ENCODE measurements at regions not wholly inside any gene's neighbourhood (a gene's known extent, or its start where the extent isn't known, plus 50 kb on each side); places are given as distances from the start of the nearest gene placed in this dataset.
A peak's percentile ranks its signal among the peaks of the same experiment; 100 is the strongest.

- no peak for DNase-seq (ENCODE audit: low read depth)
These were observed 142.3 kb upstream of the UNC5B start for GRCh38 chr10:71069909-71070666.

GRCh38 chr10:71070741-71071140 is 141.6 kb upstream of the UNC5B start:
- no peak for DNase-seq (ENCODE audit: low read depth)

DNA sequence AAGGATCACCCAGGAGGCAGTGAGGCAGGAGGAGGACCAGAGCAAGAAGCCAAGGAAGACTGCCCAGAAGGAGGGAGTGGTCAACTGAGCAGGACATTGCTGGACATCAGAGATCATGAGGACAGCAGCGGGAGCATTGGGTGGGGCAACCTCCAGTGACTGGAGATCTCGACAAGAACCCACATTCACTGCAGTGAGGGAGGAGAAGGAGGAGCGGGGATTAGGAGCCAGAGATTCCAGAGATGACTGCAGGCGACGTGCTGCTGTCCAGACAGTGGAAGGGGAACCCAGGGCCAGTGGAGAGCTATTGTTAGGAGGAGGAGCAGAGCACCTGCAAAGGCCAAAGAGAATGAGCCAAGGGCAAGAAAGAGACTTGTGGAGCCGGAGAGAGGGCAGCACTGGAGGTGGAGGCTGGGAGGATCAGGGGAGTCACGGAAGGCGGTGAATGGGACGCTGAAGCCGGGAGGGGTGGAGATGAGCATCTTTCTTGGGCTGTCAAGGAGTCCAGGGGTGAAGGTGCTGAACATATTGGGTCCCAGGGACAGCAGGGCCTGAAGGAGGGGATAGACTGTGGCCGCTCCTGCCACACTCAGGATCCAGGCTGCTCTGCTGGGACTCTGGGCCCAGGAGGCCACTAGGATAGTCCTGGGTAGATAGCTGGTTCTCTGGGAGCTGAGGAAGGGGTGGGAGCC is 140.1 kb upstream of the UNC5B start:
- DNase-seq (ENCODE audit: low read depth), result no peak

DNA sequence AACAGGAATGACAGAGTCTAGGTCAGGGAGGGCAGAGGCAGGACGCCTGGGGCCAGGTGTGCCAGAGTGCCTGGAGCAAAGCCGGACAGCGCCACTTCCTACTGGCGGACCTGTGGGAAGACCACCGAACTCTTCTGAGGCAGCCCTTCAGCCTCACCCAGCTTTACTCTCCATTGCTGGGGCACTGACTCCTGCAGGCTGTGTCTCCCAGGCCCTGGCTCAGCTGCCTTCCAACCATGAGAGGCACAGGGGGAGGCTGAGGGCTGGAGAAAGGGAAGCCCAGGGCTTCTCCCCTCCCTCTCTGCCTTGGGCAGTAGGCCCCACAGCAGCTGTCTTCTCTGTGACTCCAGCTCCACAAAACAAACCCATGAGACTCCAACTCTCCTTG is 139.6 kb upstream of the UNC5B start:
- DNase-seq (ENCODE audit: low read depth), result no peak

- no peak for DNase-seq (ENCODE audit: low read depth)
These were observed 138.8 kb upstream of the UNC5B start for GRCh38 chr10:71073451-71074175.

GRCh38 chr10:71074176-71074755 is 138.1 kb upstream of the UNC5B start:
- peak; percentile 39 for DNase-seq (ENCODE audit: low read depth)

DNA sequence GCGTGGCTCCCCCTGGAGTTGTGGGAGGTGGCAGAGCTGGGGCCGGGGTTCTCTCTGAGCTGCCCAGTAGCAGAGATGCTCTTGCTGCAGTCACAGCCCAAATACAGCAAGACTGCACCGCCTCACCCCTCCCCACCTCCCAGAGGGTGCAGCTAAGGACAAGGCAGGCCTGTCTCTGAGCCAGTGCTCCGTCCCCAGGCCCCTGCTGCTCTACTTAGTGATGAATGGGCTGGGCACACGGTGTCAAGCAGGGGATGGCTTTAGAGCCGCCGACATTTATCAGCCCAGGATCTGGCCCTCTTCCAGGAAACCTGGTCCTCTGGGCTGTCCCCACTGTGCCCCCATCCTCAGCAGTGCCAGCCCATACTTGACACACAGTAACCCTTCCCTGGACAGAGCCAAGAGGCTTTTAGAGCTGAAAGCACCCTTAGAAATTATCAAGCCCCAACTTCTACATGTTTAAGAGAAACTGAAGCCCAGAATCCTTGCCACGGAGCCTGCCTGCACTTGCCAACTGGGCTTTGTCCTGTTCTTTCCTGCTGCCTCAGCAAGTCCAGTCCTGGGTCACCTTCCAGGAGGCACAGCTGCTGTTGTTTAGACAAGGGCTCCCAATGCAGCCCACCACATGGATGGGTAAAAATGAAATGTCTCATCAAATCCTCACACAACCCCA is 137.1 kb upstream of the UNC5B start:
- DNase-seq (ENCODE audit: low read depth), result no peak

- no peak for DNase-seq (ENCODE audit: low read depth)
These were observed 136.5 kb upstream of the UNC5B start for GRCh38 chr10:71075759-71076472.

DNA sequence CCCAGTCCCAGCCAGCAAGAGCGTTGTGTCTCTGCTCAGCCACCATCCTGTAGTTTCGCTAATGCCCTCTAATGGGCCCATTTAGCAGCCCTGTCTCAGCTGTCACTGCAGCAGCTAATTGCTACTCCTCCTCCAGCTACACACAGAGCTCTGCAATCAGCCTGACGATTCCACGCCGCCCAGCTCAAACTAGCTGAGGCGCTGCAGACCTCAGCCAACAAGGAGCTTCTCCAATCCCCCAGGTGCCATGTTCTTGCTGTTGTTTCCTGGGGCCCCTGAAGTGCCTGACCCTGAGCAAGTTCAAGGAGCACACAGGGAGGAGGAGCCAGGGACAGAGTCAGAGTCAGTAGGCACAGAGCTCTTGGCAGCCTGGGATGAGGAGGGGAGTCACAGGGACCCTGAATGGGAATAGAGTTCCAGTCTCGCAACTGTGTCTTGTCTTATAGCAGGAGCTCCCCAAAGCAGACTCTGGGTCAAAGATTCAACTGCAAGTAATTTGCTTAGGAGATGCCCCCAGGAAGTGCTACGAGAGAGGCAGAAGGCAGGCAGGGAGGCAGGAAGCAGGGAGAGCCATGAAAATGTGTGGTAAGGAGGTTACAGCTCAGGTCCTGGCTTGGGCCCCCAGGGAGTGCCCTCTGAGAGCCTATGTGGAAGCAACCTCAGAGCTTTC is 135.8 kb upstream of the UNC5B start:
- DNase-seq (ENCODE audit: low read depth), result no peak

DNA sequence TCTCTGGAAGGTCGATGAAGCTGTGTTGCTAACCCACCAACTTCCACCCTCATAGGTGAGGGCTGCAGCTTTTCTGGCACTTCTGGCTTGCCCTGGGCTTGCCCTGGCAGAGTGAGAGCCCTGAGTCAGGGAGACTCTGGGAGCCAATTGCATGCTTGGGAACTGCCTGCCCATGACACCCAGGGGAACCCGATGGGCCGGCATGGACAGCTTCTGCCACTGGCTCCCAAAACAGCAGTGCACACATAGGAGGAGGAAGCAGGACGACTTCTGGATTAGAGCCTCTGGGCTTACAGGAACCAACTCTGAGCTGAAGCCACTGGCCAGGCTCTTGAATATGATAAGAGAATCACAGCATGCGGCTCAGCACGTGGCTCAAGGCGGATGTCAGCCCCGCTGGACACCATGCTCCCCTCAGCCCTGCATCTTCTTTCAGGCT is 135.2 kb upstream of the UNC5B start:
- no peak for DNase-seq (ENCODE audit: low read depth)

DNA sequence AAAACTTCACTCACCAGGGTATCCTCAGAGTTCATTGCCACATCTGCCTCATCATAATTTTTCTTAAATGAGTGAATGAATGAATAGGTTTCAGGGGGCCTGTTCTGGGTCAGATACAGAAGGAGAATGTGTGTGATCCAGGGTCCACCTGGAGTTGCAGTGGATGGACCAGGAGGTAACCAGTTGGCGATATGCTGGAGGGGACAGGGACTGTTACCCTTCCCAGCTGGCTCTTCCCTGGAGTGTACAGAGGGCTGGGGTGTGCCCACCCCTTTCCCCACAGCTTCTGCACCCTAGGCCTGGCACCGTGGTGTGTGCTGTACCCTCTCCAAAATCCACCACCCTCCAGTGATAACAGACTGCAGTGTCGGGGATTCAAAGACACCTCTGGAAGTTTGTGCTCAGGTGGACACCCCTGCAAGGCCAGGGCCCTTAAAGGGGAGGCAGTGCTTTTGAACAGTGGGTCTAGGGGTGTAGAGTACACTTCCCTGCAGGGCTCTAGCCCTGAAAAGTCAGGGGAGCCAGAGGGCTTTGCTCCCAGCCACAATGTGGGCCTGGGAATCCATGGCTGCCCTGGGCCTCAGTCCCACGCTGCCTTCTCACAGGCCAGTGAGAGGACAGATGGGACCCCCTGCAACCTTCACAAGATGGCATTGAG is 134.4 kb upstream of the UNC5B start:
- DNase-seq (ENCODE audit: low read depth), result no peak

GRCh38 chr10:71078454-71079145 is 133.8 kb upstream of the UNC5B start:
- no peak for DNase-seq (ENCODE audit: low read depth)

- no peak for DNase-seq (ENCODE audit: low read depth)
These were observed 132.5 kb upstream of the UNC5B start for GRCh38 chr10:71079761-71080380.

- no peak for DNase-seq (ENCODE audit: low read depth)
These were observed 131.8 kb upstream of the UNC5B start for GRCh38 chr10:71080381-71081228.

GRCh38 chr10:71081229-71081560 is 131.2 kb upstream of the UNC5B start:
- DNase-seq (ENCODE audit: low read depth), result no peak

- no peak for DNase-seq (ENCODE audit: low read depth)
These were observed 130.5 kb upstream of the UNC5B start for GRCh38 chr10:71081912-71082311.

DNA sequence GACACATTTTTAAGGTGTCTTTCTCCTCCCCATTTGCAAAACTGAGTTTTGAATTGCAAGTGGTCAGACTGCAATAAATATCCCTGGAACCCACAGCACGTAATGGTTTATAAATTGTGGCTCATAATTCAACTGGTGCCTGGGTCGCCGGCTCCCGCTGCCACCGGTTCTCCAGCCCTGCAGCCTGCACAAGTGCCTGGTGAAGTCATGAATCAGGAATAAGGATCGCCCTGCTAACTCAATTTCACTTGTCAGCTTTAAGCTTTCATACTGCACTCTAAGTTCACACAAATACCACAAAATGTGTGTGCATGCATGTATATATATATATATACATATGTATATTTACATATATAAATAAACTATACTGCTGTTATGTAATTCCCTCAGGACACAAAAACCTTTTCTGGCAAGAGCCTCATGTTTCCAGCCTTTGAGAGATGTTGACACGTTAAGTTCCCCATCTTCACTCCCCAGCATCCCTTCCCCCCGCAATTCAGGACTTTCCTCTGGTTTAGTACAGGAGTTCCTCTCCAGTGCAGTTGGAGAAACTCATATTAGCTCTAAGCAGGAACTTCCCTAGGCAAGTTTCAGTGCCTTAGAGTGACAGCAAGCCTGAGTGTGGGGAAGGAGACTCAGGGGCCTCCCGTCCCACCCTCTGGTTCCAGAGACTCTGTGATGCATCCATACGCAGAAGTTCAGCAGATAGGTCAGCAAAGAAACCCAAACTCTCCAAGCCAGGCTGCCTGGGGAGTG is 129.2 kb upstream of the UNC5B start:
- no peak for DNase-seq (ENCODE audit: low read depth)

GRCh38 chr10:71083716-71083975 is 128.7 kb upstream of the UNC5B start:
- no peak for DNase-seq (ENCODE audit: low read depth)
